Breast epithelium (tissue), 4 donors: ENCODE measurements at regions not wholly inside any gene's neighbourhood (a gene's known extent, or its start where the extent isn't known, plus 50 kb on each side); places are given as distances from the start of the nearest gene placed in this dataset.
"Not testable (repeated sequence)": the region's sequence is repeated elsewhere in the genome, so short reads cannot be mapped to it uniquely, and the experiment has no call there.

ENCODE experiments used
- DNase-seq, 2 donors: peaks; one replicate each; pipeline ENCODE4 v3.0.0-alpha.2; 2019; ENCODE audit warnings: low spot score in 2 of 2
- H3K27ac ChIP-seq, 2 donors: fragments of 200-600 bp; sonication (generic) in 1 of 2; one replicate each; pipeline ENCODE4 v1.5.1; 2016 to 2019; ENCODE audit warnings: mild to moderate bottlenecking in 1 of 2
- H3K27me3 ChIP-seq, 2 donors: fragments of 200-600 bp; sonication (generic) in 1 of 2; one replicate each; pipeline versions ENCODE4 v1.5.1 to v1.6.0; 2017 to 2019; ENCODE audit warnings: control low read depth in 1 of 2, mild to moderate bottlenecking in 1 of 2
- H3K36me3 ChIP-seq: fragments of 200-600 bp; one replicate; pipeline ENCODE4 v1.5.1; 2019
- H3K4me1 ChIP-seq, 2 donors: fragments of 200-600 bp; sonication (generic); one replicate each; pipeline ENCODE4 v1.5.1; 2016 to 2019; ENCODE audit warnings: control low read depth in 1 of 2
- H3K4me3 ChIP-seq, 3 donors: fragments of 200-600 bp; sonication (generic); 1 replicate in 2 of 3; 2 replicates in 1 of 3; pipeline ENCODE4 v1.5.1; 2016 to 2019; ENCODE audit warnings: mild to moderate bottlenecking in 3 of 3, moderate library complexity in 2 of 3
- H3K9me3 ChIP-seq, 2 donors: fragments of 200-600 bp; sonication (generic) in 1 of 2; one replicate each; pipeline ENCODE4 v1.5.1; 2016 to 2019; ENCODE audit warnings: control low read depth in 1 of 2
- CTCF ChIP-seq, 3 donors: fragments of 450-650 bp; IDR thresholded peaks; one replicate each; pipeline ENCODE4 v1.5.1; 2016 to 2017; ENCODE audit warnings: antibody characterized with exemption in 3 of 3, mild to moderate bottlenecking in 3 of 3, moderate library complexity in 3 of 3
- POLR2A ChIP-seq: fragments of 450-650 bp; IDR thresholded peaks from one replicate; pipeline ENCODE4 v1.6.1; 2016; ENCODE audit warnings: antibody characterized with exemption, mild to moderate bottlenecking, moderate library complexity
- POLR2AphosphoS5 ChIP-seq, 3 donors: sonication (generic); formaldehyde crosslinking; IDR thresholded peaks; one replicate each; pipeline ENCODE4 v1.6.1; 2017; ENCODE audit warnings: antibody characterized with exemption in 3 of 3
- intact Hi-C: fragments of 100-400 bp; cut with DNase I; formaldehyde crosslinking; loops from one replicate; pipeline ENCODE4 v1.15.1; 2023; ENCODE audit warnings: low total_unique reads

GRCh38 chr5:17106521-17106920 lies 110.9 kb upstream of the BASP1 start:
- Histone ChIP-seq H3K36me3 (no peaks in the 10 kb centered on the region), H3K4me3 (no peak overlapping the region), H3K9me3 (no peaks in the 10 kb centered on the region), H3K27me3 (no peaks in the 10 kb centered on the region), H3K4me1 (no peaks in the 10 kb centered on the region), H3K27ac (no peak overlapping the region)
- no peak for TF ChIP-seq POLR2A
- intact Hi-C loops, result no loop called here
- no peak for DNase-seq

- DNase-seq, H3K36me3 ChIP-seq, H3K4me3 ChIP-seq, H3K27me3 ChIP-seq, intact Hi-C loops, H3K4me1 ChIP-seq, H3K9me3 ChIP-seq, H3K27ac ChIP-seq: not testable (repeated sequence)
Measured at GRCh38 chr5:17112091-17112716, 105.2 kb upstream of the BASP1 start.

- Histone ChIP-seq H3K4me3 (no peak overlapping the region), H3K27me3 (no peaks in the 10 kb centered on the region), H3K9me3 (no peaks in the 10 kb centered on the region), H3K4me1 (no peaks in the 10 kb centered on the region), H3K36me3 (no peaks in the 10 kb centered on the region), H3K27ac (no peak overlapping the region)
- DNase-seq, result no peak
- TF ChIP-seq POLR2A (no peak), POLR2AphosphoS5 (IDR thresholded peaks at IDR 0.05) (no peak), CTCF (IDR thresholded peaks at IDR 0.05) (no peak)
- intact Hi-C loops, result no loop called here
Measured at GRCh38 chr5:17113174-17113958, 104.1 kb upstream of the BASP1 start.

- TF ChIP-seq POLR2AphosphoS5 (IDR thresholded peaks at IDR 0.05), result no peak
- TF ChIP-seq POLR2A, result no peak
- Histone ChIP-seq H3K27ac (no peak overlapping the region), H3K27me3 (no peaks in the 10 kb centered on the region), H3K4me3 (no peak overlapping the region), H3K9me3 (no peaks in the 10 kb centered on the region), H3K4me1 (no peaks in the 10 kb centered on the region), H3K36me3 (no peaks in the 10 kb centered on the region)
- no peak for DNase-seq
- intact Hi-C loops, result no loop called here
Measured at GRCh38 chr5:17114233-17114632, 103.2 kb upstream of the BASP1 start.

- no peaks in the 10 kb centered on the region for H3K9me3 ChIP-seq
- no peaks in the 10 kb centered on the region for H3K36me3 ChIP-seq
- no peak for DNase-seq
- no peak overlapping the region for H3K4me3 ChIP-seq
- intact Hi-C loops, result no loop called here
- no peak overlapping the region for H3K27ac ChIP-seq
- H3K27me3 ChIP-seq, result no peaks in the 10 kb centered on the region
- TF ChIP-seq POLR2AphosphoS5 (IDR thresholded peaks at IDR 0.05) (no peak), CTCF (IDR thresholded peaks at IDR 0.05) (no peak), POLR2A (no peak)
- no peaks in the 10 kb centered on the region for H3K4me1 ChIP-seq
Measured at GRCh38 chr5:17114715-17115599, 102.5 kb upstream of the BASP1 start.

GRCh38 chr5:17115855-17116254 lies 101.6 kb upstream of the BASP1 start:
- H3K9me3 ChIP-seq, result no peaks in the 10 kb centered on the region
- H3K27me3 ChIP-seq, result no peaks in the 10 kb centered on the region
- H3K4me3 ChIP-seq, result no peak overlapping the region
- intact Hi-C loops, result no loop called here
- no peaks in the 10 kb centered on the region for H3K36me3 ChIP-seq
- H3K27ac ChIP-seq, result no peak overlapping the region
- DNase-seq, result no peak
- TF ChIP-seq POLR2AphosphoS5 (IDR thresholded peaks at IDR 0.05) (no peak), CTCF (IDR thresholded peaks at IDR 0.05) (no peak), POLR2A (no peak)
- H3K4me1 ChIP-seq, result no peaks in the 10 kb centered on the region
